Neural cell (in vitro differentiated cells): ENCODE measurements at regions not wholly inside any gene's neighbourhood (a gene's known extent, or its start where the extent isn't known, plus 50 kb on each side); places are given as distances from the start of the nearest gene placed in this dataset.

Experiments
- POLR2AphosphoS5 ChIP-seq: IDR thresholded peaks from 2 replicates; pipeline ENCODE4 v1.6.1; 2012
- TF ChIP-seq, protein P1 (sequence below): fragments of 450-650 bp; IDR thresholded peaks from 2 replicates; pipeline ENCODE4 v1.5.1; 2014; ENCODE audit warnings: antibody characterized with exemption, mild to moderate bottlenecking, moderate library complexity; ENCODE audit not compliant: poor library complexity, severe bottlenecking
- TF ChIP-seq, protein P2 (sequence below): IDR thresholded peaks from 2 replicates; pipeline ENCODE4 v1.6.1; 2012; ENCODE audit warnings: borderline replicate concordance

- TF ChIP-seq, protein P1, sequence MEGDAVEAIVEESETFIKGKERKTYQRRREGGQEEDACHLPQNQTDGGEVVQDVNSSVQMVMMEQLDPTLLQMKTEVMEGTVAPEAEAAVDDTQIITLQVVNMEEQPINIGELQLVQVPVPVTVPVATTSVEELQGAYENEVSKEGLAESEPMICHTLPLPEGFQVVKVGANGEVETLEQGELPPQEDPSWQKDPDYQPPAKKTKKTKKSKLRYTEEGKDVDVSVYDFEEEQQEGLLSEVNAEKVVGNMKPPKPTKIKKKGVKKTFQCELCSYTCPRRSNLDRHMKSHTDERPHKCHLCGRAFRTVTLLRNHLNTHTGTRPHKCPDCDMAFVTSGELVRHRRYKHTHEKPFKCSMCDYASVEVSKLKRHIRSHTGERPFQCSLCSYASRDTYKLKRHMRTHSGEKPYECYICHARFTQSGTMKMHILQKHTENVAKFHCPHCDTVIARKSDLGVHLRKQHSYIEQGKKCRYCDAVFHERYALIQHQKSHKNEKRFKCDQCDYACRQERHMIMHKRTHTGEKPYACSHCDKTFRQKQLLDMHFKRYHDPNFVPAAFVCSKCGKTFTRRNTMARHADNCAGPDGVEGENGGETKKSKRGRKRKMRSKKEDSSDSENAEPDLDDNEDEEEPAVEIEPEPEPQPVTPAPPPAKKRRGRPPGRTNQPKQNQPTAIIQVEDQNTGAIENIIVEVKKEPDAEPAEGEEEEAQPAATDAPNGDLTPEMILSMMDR: no peak
- TF ChIP-seq, protein P2, sequence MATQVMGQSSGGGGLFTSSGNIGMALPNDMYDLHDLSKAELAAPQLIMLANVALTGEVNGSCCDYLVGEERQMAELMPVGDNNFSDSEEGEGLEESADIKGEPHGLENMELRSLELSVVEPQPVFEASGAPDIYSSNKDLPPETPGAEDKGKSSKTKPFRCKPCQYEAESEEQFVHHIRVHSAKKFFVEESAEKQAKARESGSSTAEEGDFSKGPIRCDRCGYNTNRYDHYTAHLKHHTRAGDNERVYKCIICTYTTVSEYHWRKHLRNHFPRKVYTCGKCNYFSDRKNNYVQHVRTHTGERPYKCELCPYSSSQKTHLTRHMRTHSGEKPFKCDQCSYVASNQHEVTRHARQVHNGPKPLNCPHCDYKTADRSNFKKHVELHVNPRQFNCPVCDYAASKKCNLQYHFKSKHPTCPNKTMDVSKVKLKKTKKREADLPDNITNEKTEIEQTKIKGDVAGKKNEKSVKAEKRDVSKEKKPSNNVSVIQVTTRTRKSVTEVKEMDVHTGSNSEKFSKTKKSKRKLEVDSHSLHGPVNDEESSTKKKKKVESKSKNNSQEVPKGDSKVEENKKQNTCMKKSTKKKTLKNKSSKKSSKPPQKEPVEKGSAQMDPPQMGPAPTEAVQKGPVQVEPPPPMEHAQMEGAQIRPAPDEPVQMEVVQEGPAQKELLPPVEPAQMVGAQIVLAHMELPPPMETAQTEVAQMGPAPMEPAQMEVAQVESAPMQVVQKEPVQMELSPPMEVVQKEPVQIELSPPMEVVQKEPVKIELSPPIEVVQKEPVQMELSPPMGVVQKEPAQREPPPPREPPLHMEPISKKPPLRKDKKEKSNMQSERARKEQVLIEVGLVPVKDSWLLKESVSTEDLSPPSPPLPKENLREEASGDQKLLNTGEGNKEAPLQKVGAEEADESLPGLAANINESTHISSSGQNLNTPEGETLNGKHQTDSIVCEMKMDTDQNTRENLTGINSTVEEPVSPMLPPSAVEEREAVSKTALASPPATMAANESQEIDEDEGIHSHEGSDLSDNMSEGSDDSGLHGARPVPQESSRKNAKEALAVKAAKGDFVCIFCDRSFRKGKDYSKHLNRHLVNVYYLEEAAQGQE: no peak
- TF ChIP-seq POLR2AphosphoS5: no peak
Measured at GRCh38 chr3:165613014-165613413, 224.2 kb downstream of the BCHE start.
